ENCODE measurements at regions not wholly inside any gene's neighbourhood (a gene's known extent, or its start where the extent isn't known, plus 50 kb on each side); places are given as distances from the start of the nearest gene placed in this dataset.

- intact Hi-C loops (cut with DNase I; ENCODE audit: low total_unique reads): no loop called here
- H3K4me3 ChIP-seq (ENCODE audit: low read depth, poor library complexity, severe bottlenecking): no peak overlapping the region
- TF ChIP-seq CTCF (IDR thresholded peaks at IDR 0.05): no peak
- no peak for TF ChIP-seq POLR2A (IDR thresholded peaks at IDR 0.05)
- no peak for DNase-seq (ENCODE audit: low spot score in 2 of 2)
- WGBS, 2 donors: 60 to 66% methylated on average over 2 of the region's 2 CpGs
Measured at GRCh38 chr12:11954181-11954580, 116.6 kb upstream of the BCL2L14 start.

GRCh38 chr12:11958221-11959091 is 112.3 kb upstream of the BCL2L14 start:
- no peak for TF ChIP-seq POLR2A (IDR thresholded peaks at IDR 0.05)
- no peak for TF ChIP-seq CTCF (IDR thresholded peaks at IDR 0.05)
- intact Hi-C loops (cut with DNase I; ENCODE audit: low total_unique reads): no loop called here
- DNase-seq (ENCODE audit: low spot score in 2 of 2): no peak
- no peak overlapping the region for H3K4me3 ChIP-seq (ENCODE audit: low read depth, poor library complexity, severe bottlenecking)
- 63 to 68% methylated on average over 9 of the region's 9 CpGs for WGBS, 2 donors

GRCh38 chr12:11959117-11959823 is 111.5 kb upstream of the BCL2L14 start:
- H3K4me3 ChIP-seq (ENCODE audit: low read depth, poor library complexity, severe bottlenecking): no peak overlapping the region
- WGBS, 2 donors: 88 to 91% methylated on average over 9 of the region's 9 CpGs
- intact Hi-C loops (cut with DNase I; ENCODE audit: low total_unique reads): no loop called here
- TF ChIP-seq CTCF (IDR thresholded peaks at IDR 0.05) (no peak), POLR2A (IDR thresholded peaks at IDR 0.05) (no peak)
- no peak for DNase-seq (ENCODE audit: low spot score in 2 of 2)

GRCh38 chr12:11960646-11961045 is 110.1 kb upstream of the BCL2L14 start:
- DNase-seq (ENCODE audit: low spot score in 2 of 2): no peak
- no peak overlapping the region for H3K4me3 ChIP-seq (ENCODE audit: low read depth, poor library complexity, severe bottlenecking)
- no peak for TF ChIP-seq CTCF (IDR thresholded peaks at IDR 0.05)
- no peak for TF ChIP-seq POLR2A (IDR thresholded peaks at IDR 0.05)
- 78 to 82% methylated on average over 6 of the region's 6 CpGs for WGBS, 2 donors
- intact Hi-C loops (cut with DNase I; ENCODE audit: low total_unique reads): no loop called here

- intact Hi-C loops (cut with DNase I; ENCODE audit: low total_unique reads): no loop called here
- no peak for DNase-seq (ENCODE audit: low spot score in 2 of 2)
- TF ChIP-seq POLR2A (IDR thresholded peaks at IDR 0.05): no peak
- no peak overlapping the region for H3K4me3 ChIP-seq (ENCODE audit: low read depth, poor library complexity, severe bottlenecking)
- 58 to 76% methylated on average over 5 of the region's 5 CpGs for WGBS, 2 donors
Measured at GRCh38 chr12:11961686-11962085, 109.1 kb upstream of the BCL2L14 start.

- 89 to 91% methylated on average over 5 of the region's 5 CpGs for WGBS, 2 donors
Measured at GRCh38 chr12:11962860-11963259, 107.9 kb upstream of the BCL2L14 start.

More at GRCh38 chr12:11962860-11963259, 107.9 kb upstream of the BCL2L14 start:
- H3K4me3 ChIP-seq (ENCODE audit: low read depth, poor library complexity, severe bottlenecking): no peak overlapping the region
- no peak for DNase-seq (ENCODE audit: low spot score in 2 of 2)
- intact Hi-C loops (cut with DNase I; ENCODE audit: low total_unique reads): no loop called here
- TF ChIP-seq POLR2A (IDR thresholded peaks at IDR 0.05) (no peak), CTCF (IDR thresholded peaks at IDR 0.05) (no peak)

Data from lower leg skin (tissue), 4 donors.